ENCODE measurements at regions not wholly inside any gene's neighbourhood (a gene's known extent, or its start where the extent isn't known, plus 50 kb on each side); places are given as distances from the start of the nearest gene placed in this dataset.
"Not testable (repeated sequence)": the region's sequence is repeated elsewhere in the genome, so short reads cannot be mapped to it uniquely, and the experiment has no call there.

GRCh38 chr1:239123260-239123659 lies 263.1 kb upstream of the CHRM3 start:
- no peaks in the 10 kb centered on the region for H3K27me3 ChIP-seq
- peaks cover 0 to 26% (median 0%) of the 10 kb centered on the region in 10 experiments; a peak in 5 of 20 replicates for H3K4me1 ChIP-seq
- no peak overlapping the region for H3K9ac ChIP-seq
- TF ChIP-seq Cebpa-rat (IDR thresholded peaks at IDR 0.05) = peak in 3 of 11 experiments; percentile 17 to 71 (median 29); a peak in 4 of 22 replicates
- H3K9me3 ChIP-seq (replicated peaks in 1 of 11) = no peaks in the 10 kb centered on the region
- H3K4me2 ChIP-seq = no peak overlapping the region
- H3K27ac ChIP-seq = no peak overlapping the region
- H4K20me1 ChIP-seq = no peaks in the 10 kb centered on the region
- no peak overlapping the region for H3K4me3 ChIP-seq
- no peaks in the 10 kb centered on the region for H3K36me3 ChIP-seq

- Histone ChIP-seq H3K27ac (no peak overlapping the region), H3K4me3 (no peak overlapping the region), H3K27me3 (no peaks in the 10 kb centered on the region), H3K9ac (no peak overlapping the region), H4K20me1 (no peaks in the 10 kb centered on the region), H3K9me3 (replicated peaks in 1 of 11) (no peaks in the 10 kb centered on the region), H3K4me1 (no peaks in the 10 kb centered on the region), H3K36me3 (no peaks in the 10 kb centered on the region), H3K4me2 (no peak overlapping the region)
- TF ChIP-seq Cebpa-rat (IDR thresholded peaks at IDR 0.05) = no peak
These were observed 274.1 kb upstream of the CHRM3 start for GRCh38 chr1:239112101-239112935.

- Histone ChIP-seq H3K9me3 (replicated peaks in 1 of 11) (no peaks in the 10 kb centered on the region), H3K4me3 (no peak overlapping the region), H4K20me1 (no peaks in the 10 kb centered on the region), H3K9ac (no peak overlapping the region), H3K27ac (no peak overlapping the region), H3K4me1 (no peaks in the 10 kb centered on the region), H3K4me2 (no peak overlapping the region), H3K27me3 (no peaks in the 10 kb centered on the region), H3K36me3 (no peaks in the 10 kb centered on the region)
- TF ChIP-seq Cebpa-rat (IDR thresholded peaks at IDR 0.05) = no peak
These were observed 278.7 kb upstream of the CHRM3 start for GRCh38 chr1:239107676-239108075.

GRCh38 chr1:239106689-239107088 lies 279.7 kb upstream of the CHRM3 start:
- not testable (repeated sequence) for H3K9ac ChIP-seq; H3K4me1 ChIP-seq; H3K4me2 ChIP-seq; H3K36me3 ChIP-seq; H3K4me3 ChIP-seq; H4K20me1 ChIP-seq; H3K27me3 ChIP-seq; H3K27ac ChIP-seq; H3K9me3 ChIP-seq (replicated peaks in 1 of 11)

GRCh38 chr1:239098400-239099037 lies 287.8 kb upstream of the CHRM3 start:
- peaks cover 0 to 24% (median 8%) of the 10 kb centered on the region in 10 experiments; a peak in 10 of 20 replicates for H3K4me1 ChIP-seq
- H3K9me3 ChIP-seq (replicated peaks in 1 of 11) = no peaks in the 10 kb centered on the region
- H3K27me3 ChIP-seq = no peaks in the 10 kb centered on the region
- H3K9ac ChIP-seq = 0 out of 22 replicates have a peak overlapping the region, but pooled peaks of 1 of the 11 experiments have one; percentile 23
- H3K36me3 ChIP-seq = no peaks in the 10 kb centered on the region
- TF ChIP-seq Cebpa-rat (IDR thresholded peaks at IDR 0.05) = no peak
- peak overlapping the region in 7 of 11 experiments; percentile 7 to 68 (median 43); a peak in 12 of 22 replicates for H3K4me2 ChIP-seq
- no peaks in the 10 kb centered on the region for H4K20me1 ChIP-seq
- no peak overlapping the region for H3K4me3 ChIP-seq
- H3K27ac ChIP-seq = peak overlapping the region in 4 of 11 experiments; percentile 7 to 50 (median 24); a peak in 7 of 22 replicates

GRCh38 chr1:239091537-239091936 lies 294.8 kb upstream of the CHRM3 start:
- Histone ChIP-seq H3K27ac (no peak overlapping the region), H3K9ac (no peak overlapping the region), H3K9me3 (replicated peaks in 1 of 11) (no peaks in the 10 kb centered on the region), H3K27me3 (no peaks in the 10 kb centered on the region), H3K4me2 (no peak overlapping the region), H4K20me1 (no peaks in the 10 kb centered on the region), H3K36me3 (no peaks in the 10 kb centered on the region), H3K4me1 (peaks cover 0 to 8% (median 0%) of the 10 kb centered on the region in 10 experiments; a peak in 1 of 20 replicates), H3K4me3 (no peak overlapping the region)
- no peak for TF ChIP-seq Cebpa-rat (IDR thresholded peaks at IDR 0.05)

GRCh38 chr1:239084459-239085080 lies 301.8 kb upstream of the CHRM3 start:
- Histone ChIP-seq H3K4me1 (peaks cover 5 to 20% (median 14%) of the 10 kb centered on the region in 10 experiments), H3K27ac (peak overlapping the region in 8 of 11 experiments; percentile 11 to 79 (median 60); a peak in 14 of 22 replicates), H3K9me3 (replicated peaks in 1 of 11) (0 out of 22 replicates have a peak, but pooled peaks cover 0 to 6% (median 0%) of the 10 kb centered on the region in 11 experiments), H3K9ac (peak overlapping the region in 4 of 11 experiments; percentile 24 to 51 (median 42); a peak in 5 of 22 replicates), H3K4me2 (peak overlapping the region; percentile 23 to 88 (median 66)), H3K27me3 (no peaks in the 10 kb centered on the region), H3K4me3 (no peak overlapping the region), H4K20me1 (no peaks in the 10 kb centered on the region), H3K36me3 (no peaks in the 10 kb centered on the region)
- no peak for TF ChIP-seq Cebpa-rat (IDR thresholded peaks at IDR 0.05)

GRCh38 chr1:239081947-239082346 lies 304.4 kb upstream of the CHRM3 start:
- not testable (repeated sequence) for H4K20me1 ChIP-seq; H3K36me3 ChIP-seq; H3K27me3 ChIP-seq; H3K9ac ChIP-seq; H3K4me2 ChIP-seq; H3K4me3 ChIP-seq; H3K27ac ChIP-seq; H3K9me3 ChIP-seq (replicated peaks in 1 of 11)
- peaks cover 5 to 20% (median 14%) of the 10 kb centered on the region in 10 experiments for H3K4me1 ChIP-seq

- Histone ChIP-seq H3K9ac (no peak overlapping the region), H4K20me1 (no peaks in the 10 kb centered on the region), H3K9me3 (replicated peaks in 1 of 11) (no peaks in the 10 kb centered on the region), H3K4me1 (no peaks in the 10 kb centered on the region), H3K4me3 (no peak overlapping the region), H3K27ac (no peak overlapping the region; a peak in 1 of 22 replicates), H3K36me3 (no peaks in the 10 kb centered on the region), H3K4me2 (no peak overlapping the region), H3K27me3 (no peaks in the 10 kb centered on the region)
- TF ChIP-seq Cebpa-rat (IDR thresholded peaks at IDR 0.05) = no peak
These were observed 318.9 kb upstream of the CHRM3 start for GRCh38 chr1:239067480-239067879.
